IPS DF 4.7 (cell line): ENCODE measurements at regions not wholly inside any gene's neighbourhood (a gene's known extent, or its start where the extent isn't known, plus 50 kb on each side); places are given as distances from the start of the nearest gene placed in this dataset.
A peak's percentile ranks its signal among the peaks of the same experiment; 100 is the strongest.

ENCODE experiments used
- DNase-seq: peaks from one replicate; pipeline ENCODE4 v3.0.0-alpha.2; 2013; ENCODE audit warnings: low spot score; ENCODE audit errors: extremely low read depth

- DNase-seq = no peak
Measured at GRCh38 chr13:54263868-54264267, 1235.3 kb downstream of the OLFM4 start.

DNA sequence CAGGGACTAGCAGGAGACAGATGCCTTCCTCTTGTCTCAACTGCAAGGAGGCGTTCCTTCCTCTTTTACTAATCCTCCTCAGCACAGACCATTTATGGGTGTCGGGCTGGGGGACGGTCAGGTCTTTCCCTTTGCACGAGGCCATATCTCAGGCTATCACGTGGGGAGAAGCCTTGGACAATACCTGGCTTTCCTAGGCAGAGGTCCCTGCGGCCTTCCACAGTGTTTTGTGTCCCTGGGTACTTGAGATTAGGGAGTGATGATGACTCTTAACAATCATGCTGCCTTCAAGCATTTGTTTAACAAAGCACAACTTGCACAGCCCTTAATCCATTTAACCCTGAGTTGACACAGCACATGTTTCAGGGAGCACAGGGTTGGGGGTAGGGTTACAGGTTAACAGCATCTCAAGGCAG is 1238.6 kb downstream of the OLFM4 start:
- DNase-seq = peak; percentile 53

- peak; percentile 49 for DNase-seq
Measured at GRCh38 chr13:54268013-54268695, 1239.5 kb downstream of the OLFM4 start.

GRCh38 chr13:54287062-54287764 is 1258.6 kb downstream of the OLFM4 start:
- DNase-seq = no peak

- no peak for DNase-seq
Measured at GRCh38 chr13:54301085-54301484, 1272.5 kb downstream of the OLFM4 start.

DNA sequence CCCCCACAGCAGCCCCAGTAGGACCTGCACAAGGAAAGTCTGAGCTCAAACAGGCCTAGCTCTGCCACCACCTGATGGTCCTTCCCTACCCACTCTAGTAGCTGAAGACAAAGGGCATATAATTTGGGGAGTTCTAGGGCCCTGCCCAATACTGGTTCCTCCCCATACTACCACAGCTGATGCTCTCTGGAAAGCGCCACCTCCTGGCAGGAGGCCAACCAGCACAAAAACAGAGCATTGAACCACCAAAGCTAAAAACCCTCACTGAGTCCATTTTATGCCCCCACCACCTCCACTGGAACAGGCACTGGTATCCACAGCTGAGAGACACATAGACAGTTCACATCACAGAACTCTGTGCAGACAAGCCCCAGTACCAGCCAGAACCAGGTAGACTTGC is 1276.8 kb downstream of the OLFM4 start:
- DNase-seq = no peak

DNA sequence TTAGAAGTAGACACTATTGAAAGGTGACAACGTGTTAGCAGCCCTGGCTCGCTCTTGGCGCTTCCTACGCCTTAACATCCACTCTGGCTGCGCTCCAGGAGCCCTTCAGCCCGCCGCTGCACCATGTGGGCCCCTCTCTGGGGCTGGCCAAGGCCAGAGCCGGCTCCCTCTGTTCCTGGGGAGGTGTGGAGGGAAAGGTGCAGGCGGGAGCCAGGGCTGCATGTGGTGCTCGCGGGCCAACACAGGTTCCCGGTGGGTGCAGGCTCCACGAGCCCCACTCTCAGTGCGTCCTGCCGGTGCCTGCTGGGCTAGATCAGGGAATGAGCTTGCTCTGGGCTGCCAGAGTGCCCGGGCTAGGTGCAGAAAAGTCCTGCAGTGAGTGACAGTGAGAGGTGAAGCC is 1284.3 kb downstream of the OLFM4 start:
- DNase-seq = no peak

DNA sequence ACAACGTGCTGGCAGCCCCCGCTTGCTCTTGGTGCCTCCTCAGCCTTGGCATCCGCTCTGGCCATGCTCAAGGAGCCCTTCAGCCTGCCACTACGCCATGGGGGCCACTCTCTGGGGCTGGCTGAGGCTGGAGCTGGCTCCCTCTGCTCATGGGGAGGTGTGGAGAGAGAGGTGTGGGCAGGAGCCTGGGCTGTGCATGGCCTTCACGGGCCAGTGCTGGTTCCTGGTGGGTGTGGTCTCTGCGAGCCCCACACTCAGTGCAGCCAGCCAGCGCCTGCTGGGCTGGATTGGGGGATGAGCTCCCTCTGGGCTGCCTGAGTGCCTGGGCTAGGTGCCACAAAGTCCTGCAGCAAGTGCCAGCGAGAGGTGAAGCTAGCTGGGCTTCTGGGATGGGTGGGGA is 1289.1 kb downstream of the OLFM4 start:
- no peak for DNase-seq

DNA sequence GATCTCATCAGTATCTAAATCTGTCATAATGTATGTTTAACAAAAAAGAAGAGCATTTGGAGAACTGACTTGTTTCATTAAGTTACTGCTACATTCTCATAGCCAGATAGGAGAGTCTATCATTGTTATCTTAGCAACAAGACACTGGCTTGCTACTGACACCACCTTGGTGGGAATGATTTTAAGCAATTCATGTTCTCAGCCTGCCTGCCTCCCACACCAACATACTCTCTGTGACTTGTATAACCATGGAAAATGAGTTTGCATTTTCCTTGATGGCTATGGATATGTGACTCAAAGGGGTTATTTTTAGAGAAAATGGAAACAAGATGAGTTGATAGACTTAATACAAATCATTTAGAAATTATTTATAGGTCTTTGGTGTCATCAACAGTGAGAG is 1308.9 kb downstream of the OLFM4 start:
- no peak for DNase-seq

DNA sequence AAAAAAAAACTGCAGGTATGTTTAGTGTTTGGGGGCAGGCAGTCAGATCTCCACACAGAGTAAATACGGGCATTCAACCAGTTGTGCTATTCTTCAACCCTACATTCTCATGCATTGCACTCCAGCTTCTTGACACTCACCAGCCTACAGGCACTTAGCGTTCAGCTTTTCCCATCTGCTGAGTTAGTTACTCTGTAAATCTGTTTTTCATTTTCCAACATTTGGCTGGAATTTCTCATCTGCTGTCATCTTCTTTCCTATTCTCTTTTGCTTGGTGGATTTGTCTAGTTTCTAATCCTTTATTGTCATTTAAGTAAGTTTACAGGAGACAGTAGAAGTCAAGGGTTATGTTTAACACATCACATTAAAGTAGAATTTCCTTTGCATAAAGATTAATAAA is 1318.9 kb downstream of the OLFM4 start:
- DNase-seq = no peak

GRCh38 chr13:54356209-54356608 is 1327.6 kb downstream of the OLFM4 start:
- no peak for DNase-seq

GRCh38 chr13:54356849-54357248 is 1328.2 kb downstream of the OLFM4 start:
- no peak for DNase-seq

DNA sequence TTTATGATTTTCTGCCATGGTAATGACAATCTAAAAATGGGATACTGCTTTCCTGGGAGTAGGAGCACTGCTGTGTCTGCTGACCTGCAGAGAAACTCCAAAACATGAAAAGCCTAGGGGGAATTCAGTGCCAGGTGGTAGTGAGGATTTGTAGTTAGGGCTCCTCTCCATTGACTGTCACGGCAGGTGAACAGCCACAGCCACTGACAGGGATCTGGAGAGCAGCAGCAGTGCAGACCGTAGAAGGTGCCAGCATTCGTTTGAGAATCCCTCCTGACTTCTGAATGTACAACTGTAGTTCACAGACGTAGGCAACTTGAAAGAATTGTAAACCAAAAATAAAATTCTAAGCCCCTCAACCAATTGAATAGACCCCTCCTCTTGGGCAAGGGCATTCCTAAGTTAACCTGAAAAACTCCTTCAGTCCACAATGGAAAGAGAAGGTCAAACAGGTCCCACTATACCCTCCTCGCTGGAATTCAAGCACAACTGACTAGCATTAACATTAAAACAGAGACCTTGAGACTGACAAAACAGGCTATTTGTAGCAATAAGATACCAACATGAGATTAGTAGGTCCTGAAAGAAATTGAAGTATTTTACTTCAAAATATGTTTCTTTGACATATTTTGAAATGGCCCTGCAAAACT is 1328.8 kb downstream of the OLFM4 start:
- DNase-seq = no peak

DNA sequence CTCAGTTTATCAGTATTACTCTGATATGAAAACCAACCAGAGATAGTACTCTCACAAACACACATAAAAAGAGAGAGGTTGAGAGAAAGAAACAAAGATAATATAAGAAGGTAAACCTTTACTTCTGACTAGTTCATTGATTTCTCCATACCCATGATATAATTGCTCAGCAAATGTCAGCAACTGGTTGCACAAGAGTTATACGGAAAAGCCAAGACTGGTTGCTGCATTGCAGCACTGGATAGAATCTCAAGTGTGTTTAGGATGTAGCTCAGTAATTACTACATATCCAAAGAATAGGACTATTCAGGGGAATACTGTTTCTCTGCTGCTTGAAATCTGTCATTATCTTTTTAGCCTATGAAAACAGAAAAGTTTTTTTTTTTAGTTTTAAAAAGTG is 1332.8 kb downstream of the OLFM4 start:
- no peak for DNase-seq

GRCh38 chr13:54366728-54367127 is 1338.1 kb downstream of the OLFM4 start:
- no peak for DNase-seq

DNA sequence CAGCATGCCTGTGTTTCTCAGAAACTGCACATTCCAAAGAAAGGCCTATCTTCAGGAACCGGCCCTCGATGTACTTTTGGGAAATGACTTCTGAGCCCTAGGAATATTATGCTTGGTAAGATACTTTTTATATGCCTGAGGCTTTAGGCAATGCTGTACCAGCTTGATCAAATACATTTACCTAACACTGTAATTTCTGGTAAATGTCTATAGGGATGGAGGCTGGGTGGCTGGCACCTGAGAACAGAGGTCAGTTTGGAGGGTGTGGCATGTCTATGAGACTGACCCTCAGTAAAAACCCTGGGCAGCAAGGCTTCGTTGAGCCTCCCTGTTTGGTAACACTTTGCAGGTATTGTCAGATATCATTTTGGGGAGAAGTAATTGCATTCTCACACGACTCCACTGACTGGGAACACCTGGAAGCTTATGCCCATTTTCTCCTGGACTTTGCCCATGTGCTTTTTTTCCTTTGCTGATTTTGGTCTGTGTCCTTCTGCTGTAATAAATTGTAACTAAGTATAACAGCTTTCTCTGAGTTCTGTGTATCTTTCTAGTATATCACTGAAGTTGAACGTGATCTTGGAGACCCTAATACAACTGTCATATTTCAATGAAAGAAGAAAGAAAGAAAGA is 1339.1 kb downstream of the OLFM4 start:
- no peak for DNase-seq

GRCh38 chr13:54368387-54368786 is 1339.8 kb downstream of the OLFM4 start:
- DNase-seq = no peak

DNA sequence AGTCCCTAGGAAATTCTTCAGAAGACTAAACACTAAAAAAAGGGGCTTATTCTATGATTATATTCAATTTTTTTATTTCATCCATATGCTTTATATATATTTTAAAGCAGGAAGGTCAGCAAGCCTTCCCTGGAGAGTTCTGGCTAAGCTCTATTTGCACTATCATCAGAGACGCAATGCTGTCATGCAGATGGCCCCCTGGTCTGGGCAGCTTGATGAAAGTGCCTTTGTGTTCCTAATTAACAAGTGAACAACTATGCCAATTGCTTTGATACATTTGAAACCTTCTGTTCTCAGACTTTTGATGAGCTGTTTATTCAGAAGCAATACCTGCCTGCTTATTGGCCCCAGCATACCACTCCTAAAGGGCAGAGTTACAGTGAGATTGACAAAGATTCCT is 1344.6 kb downstream of the OLFM4 start:
- no peak for DNase-seq

DNA sequence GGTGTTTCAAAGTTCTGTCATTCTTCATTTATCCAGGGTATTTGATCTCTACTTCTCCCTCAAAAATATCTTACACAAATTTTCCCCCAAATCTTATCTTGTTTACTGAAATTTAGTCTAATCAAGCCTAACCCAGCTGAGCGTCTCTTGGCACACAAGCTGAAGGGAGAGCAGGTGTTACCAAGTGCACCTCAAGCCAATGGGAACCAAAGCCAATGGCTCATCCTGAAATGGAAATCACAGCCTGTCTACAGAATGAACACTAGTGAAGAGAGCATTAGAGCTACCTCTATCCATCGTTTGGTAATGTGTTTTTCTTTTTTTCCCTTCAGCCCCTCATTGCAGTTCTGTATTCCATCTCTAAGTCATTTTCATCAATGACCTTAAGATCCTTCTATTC is 1350.8 kb downstream of the OLFM4 start:
- DNase-seq = no peak

DNA sequence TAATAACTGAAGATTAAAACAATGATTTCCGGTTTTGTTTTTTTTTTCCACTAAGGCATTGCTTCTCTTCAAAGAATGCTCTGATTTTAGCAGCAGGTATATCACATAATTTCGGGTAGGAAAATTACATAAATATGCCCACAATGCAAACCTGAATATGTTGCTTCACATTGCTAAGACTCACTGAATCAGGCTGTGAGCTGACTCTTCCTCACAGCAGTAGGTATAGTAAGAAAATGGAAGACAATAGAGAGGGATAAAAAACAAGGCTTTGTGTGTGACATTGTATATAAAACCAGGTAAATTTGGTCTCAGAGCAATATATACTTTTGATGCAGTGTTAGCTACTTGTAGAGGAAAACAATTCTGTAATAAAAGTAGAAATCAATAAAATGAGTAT is 1355.0 kb downstream of the OLFM4 start:
- DNase-seq = no peak

- DNase-seq = no peak
Measured at GRCh38 chr13:54387625-54388024, 1359.0 kb downstream of the OLFM4 start.

DNA sequence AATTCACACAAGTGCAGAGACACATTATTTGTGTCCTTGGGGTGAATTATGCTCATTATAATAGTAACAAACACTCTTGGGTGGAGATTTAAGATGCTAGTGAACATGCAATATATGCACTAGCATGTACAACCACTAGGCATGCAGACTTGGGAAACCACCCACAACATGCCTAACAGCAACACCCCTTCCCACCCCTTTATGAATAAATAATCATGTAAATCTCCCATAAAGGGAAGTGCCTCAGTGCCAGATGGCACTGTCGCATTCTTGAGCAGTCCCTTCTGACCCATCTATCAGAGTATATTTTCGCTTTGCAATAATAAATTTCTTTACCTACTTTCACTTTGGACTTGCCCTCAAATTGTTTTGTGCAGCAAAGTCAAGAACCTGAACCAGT is 1362.2 kb downstream of the OLFM4 start:
- DNase-seq = no peak
